ENCODE measurements at regions not wholly inside any gene's neighbourhood (a gene's known extent, or its start where the extent isn't known, plus 50 kb on each side); places are given as distances from the start of the nearest gene placed in this dataset.

DNA sequence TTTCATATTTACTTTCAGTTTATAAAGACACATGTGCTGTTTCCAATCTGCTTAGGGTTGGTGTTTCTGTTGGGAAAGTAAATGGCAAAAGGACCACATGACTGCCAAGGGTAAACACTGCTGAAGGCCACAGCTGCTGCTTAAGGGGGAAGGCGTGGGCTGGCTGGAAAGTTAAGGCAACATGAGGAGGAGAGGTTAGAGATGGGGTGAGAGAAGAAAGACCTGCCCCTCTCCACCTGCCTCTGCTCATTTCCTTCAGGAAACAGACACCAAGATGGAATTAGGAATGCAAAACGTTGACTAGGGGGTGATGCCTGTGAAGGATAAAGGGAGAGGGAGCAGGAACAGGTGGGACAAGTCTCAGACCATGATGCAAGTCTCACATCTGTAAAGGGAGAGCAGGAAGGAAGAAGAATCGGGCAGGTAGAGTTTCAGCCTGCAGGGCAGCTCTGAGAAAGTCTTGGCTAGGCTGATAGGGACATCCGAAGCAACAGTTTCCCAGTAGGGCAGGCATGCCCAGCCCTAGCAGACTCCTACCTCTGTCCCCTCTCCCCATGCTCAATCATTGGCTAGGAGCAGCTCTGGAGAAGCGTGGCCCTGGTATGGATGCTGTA lies 86.0 kb downstream of the CDC42EP3 start:
- TF ChIP-seq POLR2AphosphoS5 (IDR thresholded peaks at IDR 0.05) = no peak
- TF ChIP-seq, protein P1, sequence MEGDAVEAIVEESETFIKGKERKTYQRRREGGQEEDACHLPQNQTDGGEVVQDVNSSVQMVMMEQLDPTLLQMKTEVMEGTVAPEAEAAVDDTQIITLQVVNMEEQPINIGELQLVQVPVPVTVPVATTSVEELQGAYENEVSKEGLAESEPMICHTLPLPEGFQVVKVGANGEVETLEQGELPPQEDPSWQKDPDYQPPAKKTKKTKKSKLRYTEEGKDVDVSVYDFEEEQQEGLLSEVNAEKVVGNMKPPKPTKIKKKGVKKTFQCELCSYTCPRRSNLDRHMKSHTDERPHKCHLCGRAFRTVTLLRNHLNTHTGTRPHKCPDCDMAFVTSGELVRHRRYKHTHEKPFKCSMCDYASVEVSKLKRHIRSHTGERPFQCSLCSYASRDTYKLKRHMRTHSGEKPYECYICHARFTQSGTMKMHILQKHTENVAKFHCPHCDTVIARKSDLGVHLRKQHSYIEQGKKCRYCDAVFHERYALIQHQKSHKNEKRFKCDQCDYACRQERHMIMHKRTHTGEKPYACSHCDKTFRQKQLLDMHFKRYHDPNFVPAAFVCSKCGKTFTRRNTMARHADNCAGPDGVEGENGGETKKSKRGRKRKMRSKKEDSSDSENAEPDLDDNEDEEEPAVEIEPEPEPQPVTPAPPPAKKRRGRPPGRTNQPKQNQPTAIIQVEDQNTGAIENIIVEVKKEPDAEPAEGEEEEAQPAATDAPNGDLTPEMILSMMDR (IDR thresholded peaks at IDR 0.05) = no peak

Data from esophagus muscularis mucosa (tissue), 3 donors.